Stimulated activated CD8-positive, alpha-beta memory T cell treated with anti-CD3 and anti-CD28 coated beads, Interleukin-4, amount 100 ng/mL, for 48 hours (primary cell): ENCODE measurements at regions not wholly inside any gene's neighbourhood (a gene's known extent, or its start where the extent isn't known, plus 50 kb on each side); places are given as distances from the start of the nearest gene placed in this dataset.
A peak's percentile ranks its signal among the peaks of the same experiment; 100 is the strongest.
"Not testable (repeated sequence)": the region's sequence is repeated elsewhere in the genome, so short reads cannot be mapped to it uniquely, and the experiment has no call there.

Experiments
- DNase-seq: peaks from one replicate; pipeline ENCODE4 v3.0.0-alpha.2; 2020

DNA sequence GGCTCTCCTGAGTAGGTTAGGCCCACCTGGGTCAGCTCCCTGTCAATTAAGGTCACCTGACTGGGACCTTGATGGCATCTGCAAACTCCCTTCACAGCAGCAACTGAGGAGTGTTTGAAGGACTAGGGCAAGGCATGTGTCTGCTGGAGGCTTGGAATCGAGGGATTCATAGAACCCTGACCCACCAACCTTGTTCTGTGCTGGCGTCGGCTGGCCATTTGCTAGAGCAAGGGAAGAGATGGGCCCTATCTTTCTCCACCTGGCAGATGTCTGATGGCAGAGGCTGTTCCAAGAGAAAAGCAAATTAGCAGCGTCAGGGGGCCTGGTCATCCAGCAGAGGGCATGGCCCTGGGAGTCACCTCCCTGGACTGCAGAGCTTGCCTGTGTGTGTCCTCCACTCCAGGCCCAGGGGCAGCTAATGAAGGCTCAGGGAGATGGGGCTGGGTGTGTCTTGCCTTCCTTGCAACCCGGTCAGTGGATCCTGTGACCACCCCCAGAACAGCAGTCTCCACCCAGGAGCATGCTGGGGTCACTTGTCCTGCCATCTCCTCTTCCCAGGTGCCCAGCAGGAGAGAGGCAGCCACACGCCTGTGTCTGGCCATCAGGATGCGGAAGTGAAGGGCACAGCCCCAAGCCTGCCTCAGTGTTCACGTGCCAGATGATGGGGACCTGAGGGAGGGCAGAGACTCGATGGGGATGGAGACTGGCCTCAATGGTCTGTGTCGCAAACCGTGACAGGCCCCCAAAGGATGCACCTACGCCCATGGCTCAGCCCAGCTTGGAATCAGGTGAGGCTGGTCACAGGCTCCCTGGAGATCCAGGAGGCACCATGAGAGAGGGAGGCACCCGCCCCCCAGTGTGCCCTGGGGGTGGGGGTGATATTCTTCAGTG lies 53.9 kb downstream of the BARX1 start:
- no peak for DNase-seq

DNA sequence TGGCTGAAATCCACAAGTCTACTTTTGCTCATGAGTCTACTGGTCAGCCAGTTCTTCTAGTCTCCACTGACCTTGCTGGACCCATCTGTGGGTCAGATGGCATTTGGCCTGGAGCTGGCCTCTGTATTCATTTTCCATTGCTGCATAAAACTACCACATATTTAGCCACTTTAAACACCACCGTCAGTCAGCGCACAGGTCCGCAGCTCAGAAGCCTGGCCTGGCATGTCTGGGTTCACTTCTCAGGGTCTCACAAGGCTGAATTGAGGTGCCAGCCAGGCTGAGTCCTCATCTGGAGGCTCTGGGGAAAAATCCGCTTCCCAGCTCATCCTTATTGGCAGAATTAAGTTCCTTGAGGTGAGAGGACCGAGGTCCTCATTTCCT lies 54.7 kb downstream of the BARX1 start:
- no peak for DNase-seq

- DNase-seq = peak; percentile 9
These were observed 55.3 kb downstream of the BARX1 start for GRCh38 chr9:93899609-93900435.

GRCh38 chr9:93898502-93899426 lies 56.4 kb downstream of the BARX1 start:
- DNase-seq = peak; percentile 19

DNA sequence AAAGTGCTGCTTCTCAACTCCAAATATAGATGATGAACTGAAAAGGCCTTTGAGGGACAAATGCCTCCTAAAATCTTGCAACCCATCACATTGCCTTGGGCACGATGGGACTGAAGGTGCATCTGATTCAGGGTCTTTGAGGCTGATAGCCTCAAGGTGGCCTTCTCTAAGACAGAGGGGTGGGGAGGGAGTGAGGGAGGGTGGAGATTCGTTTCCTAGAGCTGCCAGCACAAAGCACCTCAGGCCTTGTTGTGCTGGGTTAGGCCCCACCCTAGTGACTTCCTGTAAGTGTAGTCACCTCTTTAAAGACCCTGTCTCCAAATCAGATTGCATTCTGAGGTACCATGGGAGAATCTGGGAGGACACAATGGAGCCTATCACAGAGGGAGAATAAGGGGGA lies 57.1 kb downstream of the BARX1 start:
- peak; percentile 14 for DNase-seq

GRCh38 chr9:93897075-93897970 lies 57.8 kb downstream of the BARX1 start:
- peak; percentile 14 for DNase-seq

- DNase-seq = no peak
These were observed 58.6 kb downstream of the BARX1 start for GRCh38 chr9:93896496-93897033.

DNA sequence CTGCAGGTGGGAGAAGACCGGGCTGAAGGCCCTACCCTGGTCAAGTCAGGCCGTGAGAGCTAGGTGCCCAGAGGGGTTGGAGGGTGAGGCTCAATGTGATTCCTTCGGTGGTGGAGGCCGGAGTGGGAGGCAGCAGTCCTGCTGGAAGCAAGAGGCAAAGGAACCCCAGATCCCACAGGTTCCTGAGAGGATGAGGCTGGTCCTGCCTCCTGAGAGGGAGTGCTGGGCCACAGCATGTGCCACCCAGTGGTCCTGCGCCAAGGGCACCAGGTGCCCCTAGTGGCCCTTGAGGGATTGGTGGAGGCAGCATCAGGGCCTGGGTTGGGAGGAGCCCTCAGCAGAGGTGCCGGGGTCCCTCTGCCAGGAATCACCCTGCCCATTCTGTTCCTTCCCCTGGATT lies 59.1 kb downstream of the BARX1 start:
- DNase-seq = peak; percentile 12

DNA sequence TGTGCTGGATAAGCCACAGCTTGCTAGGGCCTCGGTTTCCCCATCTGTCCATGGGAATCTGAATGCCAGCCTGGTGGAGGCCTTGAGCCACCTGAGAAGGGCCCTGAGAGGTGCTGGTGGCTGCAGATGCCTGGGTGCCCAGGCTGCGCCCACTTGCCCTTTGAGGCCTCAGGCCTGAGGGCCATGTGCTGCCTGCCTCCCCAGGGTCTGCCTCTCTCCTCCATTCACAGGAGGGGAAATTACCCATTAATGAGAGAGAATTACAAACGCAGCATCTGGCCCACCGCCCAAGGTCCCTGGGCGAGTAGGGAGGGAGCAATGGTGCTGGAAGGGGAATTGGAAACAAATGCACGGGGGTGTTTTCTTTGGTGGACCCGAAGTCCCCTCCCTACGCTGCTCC lies 59.6 kb downstream of the BARX1 start:
- DNase-seq = no peak

- no peak for DNase-seq
These were observed 60.5 kb downstream of the BARX1 start for GRCh38 chr9:93894691-93895079.

DNA sequence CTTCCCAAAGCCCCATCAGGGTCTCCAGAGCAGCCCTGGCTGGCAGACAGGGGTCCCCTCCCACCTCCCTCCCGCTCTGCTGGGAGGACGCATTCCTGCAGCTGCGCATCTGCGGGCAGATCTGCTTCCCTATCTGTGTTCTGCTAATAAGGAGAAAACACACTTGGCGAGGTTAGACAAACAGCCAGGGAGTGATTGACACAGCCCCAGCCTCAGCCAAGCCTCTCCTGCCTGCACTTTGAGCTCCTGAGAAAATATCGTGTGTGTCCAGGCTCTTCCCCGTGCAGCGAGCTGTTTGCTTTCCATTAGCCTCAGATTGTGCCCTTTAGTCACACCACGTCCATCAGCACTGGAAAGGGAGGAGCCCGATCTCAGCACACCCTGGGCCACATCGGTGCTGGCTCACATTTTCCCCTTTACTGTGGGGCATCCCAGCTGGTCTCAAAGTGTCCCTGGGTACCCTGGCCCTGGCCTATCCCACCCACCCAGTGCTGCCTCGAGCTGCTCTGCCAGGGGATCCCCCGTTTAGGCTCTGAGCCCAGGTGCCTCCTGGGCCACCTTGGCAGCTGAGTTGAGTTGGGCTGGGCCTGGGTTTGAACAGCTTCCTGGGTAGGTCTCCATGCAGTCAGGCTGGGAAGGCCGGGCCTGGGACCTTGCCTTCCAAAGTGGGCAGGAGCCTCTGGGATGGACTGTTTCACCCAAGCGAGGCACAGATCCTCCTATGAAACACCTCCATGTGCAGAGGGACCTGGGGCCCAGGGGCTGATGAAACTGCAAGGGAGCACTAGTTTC lies 61.1 kb downstream of the BARX1 start:
- no peak for DNase-seq

- no peak for DNase-seq
These were observed 62.0 kb downstream of the BARX1 start for GRCh38 chr9:93893194-93893593.

- no peak for DNase-seq
These were observed 62.4 kb downstream of the BARX1 start for GRCh38 chr9:93892748-93893147.

DNA sequence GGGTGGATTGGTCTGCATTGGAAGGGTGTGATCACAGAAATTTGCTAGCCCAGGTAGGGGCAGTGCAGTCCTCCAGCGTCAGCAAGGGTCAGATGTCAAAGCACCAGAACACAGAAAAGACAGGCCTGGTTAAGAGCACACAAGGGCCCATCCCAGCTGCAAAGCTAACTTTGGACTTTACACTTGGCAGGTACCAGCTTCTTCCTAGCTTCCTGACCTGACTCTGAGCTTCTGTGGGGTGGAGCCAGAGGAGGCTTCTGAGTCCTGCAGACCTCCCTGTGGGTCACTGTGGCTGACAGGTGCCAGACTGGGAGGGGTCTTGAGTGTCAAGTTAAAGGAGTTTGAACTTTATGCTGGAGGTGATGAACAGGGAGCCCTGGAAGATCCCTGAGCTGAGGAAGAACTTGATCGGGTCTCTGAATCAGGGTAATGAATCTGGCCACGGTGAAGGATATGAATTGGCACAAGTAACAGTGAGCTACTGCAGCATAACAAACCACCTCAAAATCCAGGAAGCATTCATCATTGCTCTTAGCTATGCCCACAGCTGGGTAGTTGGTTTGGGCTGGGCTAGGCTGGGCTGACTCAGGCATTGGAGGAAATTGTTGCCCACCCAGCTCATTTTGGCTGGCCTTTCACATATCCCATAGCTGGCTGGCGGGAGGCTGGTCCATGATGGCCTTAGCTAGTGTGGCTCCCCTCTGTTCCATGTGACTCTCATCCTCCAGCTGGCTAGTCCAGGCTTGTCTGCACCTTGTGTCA lies 63.4 kb downstream of the BARX1 start:
- no peak for DNase-seq

GRCh38 chr9:93891050-93891449 lies 64.1 kb downstream of the BARX1 start:
- no peak for DNase-seq

GRCh38 chr9:93890436-93890935 lies 64.7 kb downstream of the BARX1 start:
- DNase-seq = no peak

GRCh38 chr9:93886911-93887310 lies 68.2 kb downstream of the BARX1 start:
- DNase-seq = no peak

DNA sequence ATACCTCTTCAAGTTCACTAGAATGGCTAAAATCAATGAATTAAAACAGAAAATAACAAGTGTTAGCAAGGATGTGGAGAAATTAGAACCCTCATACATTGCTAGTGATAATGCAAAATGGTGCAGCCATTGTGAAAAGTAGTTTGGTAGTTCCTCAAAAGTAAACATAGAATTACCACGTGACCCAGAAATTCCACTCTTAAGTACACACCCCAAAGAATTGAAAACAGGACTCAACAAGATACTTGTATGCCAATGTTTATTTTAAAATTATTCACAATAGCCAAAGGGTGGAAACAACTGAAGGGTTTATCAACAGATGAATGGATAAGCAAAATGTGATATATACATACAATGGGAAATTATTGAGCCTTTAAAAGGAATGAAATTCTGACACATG lies 70.3 kb downstream of the BARX1 start:
- DNase-seq = no peak

DNA sequence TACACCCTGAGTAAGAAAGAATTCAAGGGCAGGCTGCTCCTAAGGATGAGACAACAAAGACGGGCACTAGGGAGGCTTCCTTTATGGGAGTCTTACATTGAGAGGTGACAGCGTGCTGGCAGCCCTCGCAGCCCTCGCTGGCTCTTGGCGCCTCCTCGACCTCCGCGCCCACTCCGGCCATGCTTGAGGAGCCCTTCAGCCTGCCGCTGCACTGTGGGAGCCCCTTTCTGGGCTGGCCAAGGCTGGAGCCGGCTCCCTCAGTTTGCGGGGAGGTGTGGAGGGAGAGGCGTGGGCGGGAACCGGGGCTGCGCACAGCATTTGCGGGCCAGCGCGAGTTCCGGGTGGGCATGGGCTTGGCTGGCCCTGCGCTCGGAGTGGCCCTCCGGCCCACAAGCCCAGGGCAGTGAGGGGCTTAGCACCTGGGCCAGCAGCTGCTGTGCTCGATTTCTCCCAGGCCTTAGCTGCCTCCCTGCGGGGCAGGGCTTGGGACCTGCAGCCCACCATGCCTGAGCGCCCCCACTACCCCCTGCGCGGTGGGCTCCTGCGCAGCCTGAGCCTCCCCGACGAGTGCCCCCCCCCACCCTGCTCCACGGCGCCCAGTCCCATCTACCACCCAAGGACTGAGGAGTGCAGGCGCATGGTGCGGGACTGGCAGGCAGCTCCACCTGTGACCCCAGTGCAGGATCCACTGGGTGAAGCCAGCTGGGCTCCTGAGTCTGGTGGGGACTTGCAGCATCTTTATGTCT lies 75.3 kb downstream of the BARX1 start:
- DNase-seq = not testable (repeated sequence)
